ENCODE measurements at regions not wholly inside any gene's neighbourhood (a gene's known extent, or its start where the extent isn't known, plus 50 kb on each side); places are given as distances from the start of the nearest gene placed in this dataset.

GRCh38 chr12:111288771-111289170 lies 80.1 kb downstream of the PHETA1 start:
- TF ChIP-seq CTCF (IDR thresholded peaks at IDR 0.05; ENCODE audit: low read depth, low read length, missing input control) (no peak), ZBTB33 (IDR thresholded peaks at IDR 0.05) (no peak), ATF3 (IDR thresholded peaks at IDR 0.05) (no peak), REST (IDR thresholded peaks at IDR 0.05) (no peak), RAD21 (IDR thresholded peaks at IDR 0.05) (no peak), SP1 (IDR thresholded peaks at IDR 0.05) (no peak), MAX (IDR thresholded peaks at IDR 0.05) (no peak), YY1 (IDR thresholded peaks at IDR 0.05) (no peak), EGR1 (IDR thresholded peaks at IDR 0.05; ENCODE audit: low read depth in 2 of 2) (no peak), GABPA (IDR thresholded peaks at IDR 0.05 in 1 of 2, conservative IDR thresholded peaks at IDR 0.05 in 1 of 2) (no peak), JUND (IDR thresholded peaks at IDR 0.05) (no peak), RXRA (IDR thresholded peaks at IDR 0.05) (no peak), TAF1 (conservative IDR thresholded peaks at IDR 0.05) (no peak)
